MM.1S (cell line): ENCODE measurements at regions not wholly inside any gene's neighbourhood (a gene's known extent, or its start where the extent isn't known, plus 50 kb on each side); places are given as distances from the start of the nearest gene placed in this dataset.

Experiments used
- DNase-seq: peaks from one replicate; pipeline ENCODE4 v3.0.0-alpha.2; 2015
- H2AFZ ChIP-seq: fragments of 300-600 bp; sonication (generic); 2 replicates; pipeline ENCODE4 v1.6.0; 2016; ENCODE audit warnings: antibody characterized with exemption, low read length
- H3F3A ChIP-seq: fragments of 300-600 bp; sonication (generic); 2 replicates; pipeline ENCODE4 v1.6.1; 2016; ENCODE audit warnings: mild to moderate bottlenecking, antibody characterized with exemption, low read length, moderate library complexity, mixed read lengths; ENCODE audit not compliant: insufficient read depth
- H3K27ac ChIP-seq: fragments of 300-600 bp; sonication (generic); 2 replicates; pipeline ENCODE4 v1.5.1; 2016; ENCODE audit warnings: mild to moderate bottlenecking, low read length
- H3K27me3 ChIP-seq: fragments of 300-600 bp; sonication (generic); replicated peaks from 2 replicates; pipeline ENCODE4 v1.6.0; 2016; ENCODE audit warnings: low read length; ENCODE audit not compliant: insufficient read depth
- H3K36me3 ChIP-seq: fragments of 300-600 bp; sonication (generic); replicated peaks from 2 replicates; pipeline ENCODE4 v1.6.1; 2016; ENCODE audit warnings: mild to moderate bottlenecking, low read length, mixed read lengths; ENCODE audit not compliant: insufficient read depth
- H3K4me1 ChIP-seq: fragments of 300-600 bp; sonication (generic); 2 replicates; pipeline ENCODE4 v1.6.1; 2016; ENCODE audit warnings: low read length, mixed read lengths
- H3K4me2 ChIP-seq: fragments of 300-600 bp; sonication (generic); 2 replicates; pipeline ENCODE4 v1.6.0; 2016; ENCODE audit warnings: low read depth, low read length
- H3K4me3 ChIP-seq: fragments of 300-600 bp; sonication (generic); 2 replicates; pipeline ENCODE4 v1.5.1; 2016; ENCODE audit warnings: low read length, mixed read lengths
- H3K79me2 ChIP-seq: fragments of 300-600 bp; sonication (generic); 2 replicates; pipeline ENCODE4 v1.6.1; 2016; ENCODE audit warnings: mixed run types, low read length, mixed read lengths
- H3K9ac ChIP-seq: fragments of 300-600 bp; sonication (generic); 2 replicates; pipeline ENCODE4 v1.6.1; 2016; ENCODE audit warnings: low read length, mixed read lengths
- H3K9me2 ChIP-seq: fragments of 300-600 bp; sonication (generic); replicated peaks from 2 replicates; pipeline ENCODE4 v1.6.1; 2016; ENCODE audit warnings: mild to moderate bottlenecking, low read length, mixed read lengths; ENCODE audit not compliant: insufficient read depth
- H3K9me3 ChIP-seq: fragments of 300-600 bp; sonication (generic); replicated peaks from 2 replicates; pipeline ENCODE4 v1.6.1; 2016; ENCODE audit warnings: mild to moderate bottlenecking, low read length, mixed read lengths; ENCODE audit not compliant: insufficient read depth
- H4K20me1 ChIP-seq: fragments of 300-600 bp; sonication (generic); 2 replicates; pipeline ENCODE4 v1.6.1; 2016; ENCODE audit warnings: mild to moderate bottlenecking, low read length, moderate library complexity, mixed read lengths; ENCODE audit not compliant: insufficient read depth
- EZH2 ChIP-seq: fragments of 300-600 bp; sonication (generic); optimal IDR thresholded peaks from 2 replicates; pipeline ENCODE3; 2017; ENCODE audit warnings: low read depth, mild to moderate bottlenecking, antibody characterized with exemption, low read length, mixed read lengths
- EZH2phosphoT487 ChIP-seq: fragments of 300-600 bp; sonication (generic); IDR thresholded peaks from 2 replicates; pipeline ENCODE4 v1.6.1; 2018; ENCODE audit warnings: antibody characterized with exemption, low read length
- TF ChIP-seq, protein P1 (sequence below): fragments of 300-600 bp; sonication (generic); IDR thresholded peaks from 2 replicates; pipeline ENCODE4 v1.5.1; 2016; ENCODE audit warnings: antibody characterized with exemption, low read length, mixed read lengths

DNA sequence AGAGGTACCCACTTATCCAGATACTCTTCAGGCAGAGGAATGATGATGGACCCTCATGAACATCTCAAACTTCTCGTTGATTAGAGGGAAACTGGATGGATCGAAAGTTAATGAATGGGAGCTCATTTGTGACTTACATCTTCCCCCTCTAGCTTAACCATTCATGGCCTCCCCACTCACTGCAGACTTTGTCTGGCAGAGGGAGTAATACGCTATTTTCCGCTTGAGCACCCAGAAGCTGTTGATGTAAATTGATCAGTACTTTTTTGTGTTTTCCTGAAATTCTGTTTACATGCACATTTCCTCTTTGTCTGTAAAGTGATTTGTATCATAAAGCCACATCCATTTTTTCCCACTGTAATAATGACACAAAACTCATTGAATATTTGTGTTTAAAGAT lies 239.1 kb upstream of the RBFOX1 start:
- Histone ChIP-seq H3K4me2 (no peak overlapping the region), H3K9me3 (no peaks in the 10 kb centered on the region)

DNA sequence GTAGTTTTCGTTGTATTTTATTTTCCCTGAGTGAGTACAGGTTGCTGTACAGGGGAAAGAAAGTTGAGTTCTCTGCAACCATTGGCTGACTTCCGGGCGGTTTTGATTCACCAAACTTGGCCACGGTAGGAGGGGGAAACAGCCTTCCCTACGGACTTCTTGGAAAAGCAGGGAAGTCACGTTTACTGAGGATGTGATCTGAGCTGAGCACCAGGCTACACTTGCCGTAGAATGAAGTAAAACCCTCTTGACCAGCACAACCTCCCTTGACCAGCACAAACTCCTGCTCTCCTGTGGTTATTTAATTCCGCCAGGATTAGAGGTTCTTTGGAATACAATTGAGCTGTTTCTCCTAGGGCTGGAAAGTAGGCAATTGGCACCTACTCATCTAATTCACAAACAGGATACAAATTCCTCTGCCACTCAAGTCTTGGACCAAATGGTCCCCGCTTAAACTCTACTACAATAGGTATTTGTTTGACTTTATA lies 242.0 kb upstream of the RBFOX1 start:
- Histone ChIP-seq H3K9me3 (no peaks in the 10 kb centered on the region), H3K27ac (no peak overlapping the region), H3F3A (no peaks in the 10 kb centered on the region), H3K9me2 (no peaks in the 10 kb centered on the region), H3K79me2 (no peaks in the 10 kb centered on the region), H3K4me3 (no peak overlapping the region), H3K36me3 (no peaks in the 10 kb centered on the region), H3K9ac (no peak overlapping the region), H4K20me1 (no peaks in the 10 kb centered on the region), H3K4me2 (no peak overlapping the region), H2AFZ (no peak overlapping the region), H3K27me3 (no peaks in the 10 kb centered on the region), H3K4me1 (no peaks in the 10 kb centered on the region)
- TF ChIP-seq EZH2phosphoT487: no peak
- DNase-seq: no peak

More for the DNA sequence above, 239.1 kb upstream of the RBFOX1 start:
- TF ChIP-seq EZH2phosphoT487 (no peak), EZH2 (no peak)
- TF ChIP-seq, protein P1, sequence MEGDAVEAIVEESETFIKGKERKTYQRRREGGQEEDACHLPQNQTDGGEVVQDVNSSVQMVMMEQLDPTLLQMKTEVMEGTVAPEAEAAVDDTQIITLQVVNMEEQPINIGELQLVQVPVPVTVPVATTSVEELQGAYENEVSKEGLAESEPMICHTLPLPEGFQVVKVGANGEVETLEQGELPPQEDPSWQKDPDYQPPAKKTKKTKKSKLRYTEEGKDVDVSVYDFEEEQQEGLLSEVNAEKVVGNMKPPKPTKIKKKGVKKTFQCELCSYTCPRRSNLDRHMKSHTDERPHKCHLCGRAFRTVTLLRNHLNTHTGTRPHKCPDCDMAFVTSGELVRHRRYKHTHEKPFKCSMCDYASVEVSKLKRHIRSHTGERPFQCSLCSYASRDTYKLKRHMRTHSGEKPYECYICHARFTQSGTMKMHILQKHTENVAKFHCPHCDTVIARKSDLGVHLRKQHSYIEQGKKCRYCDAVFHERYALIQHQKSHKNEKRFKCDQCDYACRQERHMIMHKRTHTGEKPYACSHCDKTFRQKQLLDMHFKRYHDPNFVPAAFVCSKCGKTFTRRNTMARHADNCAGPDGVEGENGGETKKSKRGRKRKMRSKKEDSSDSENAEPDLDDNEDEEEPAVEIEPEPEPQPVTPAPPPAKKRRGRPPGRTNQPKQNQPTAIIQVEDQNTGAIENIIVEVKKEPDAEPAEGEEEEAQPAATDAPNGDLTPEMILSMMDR: no peak
- no peak for DNase-seq
- H3K4me3 ChIP-seq: no peak overlapping the region
- H3K27ac ChIP-seq: no peak overlapping the region
- H3K4me1 ChIP-seq: no peaks in the 10 kb centered on the region
- H3K9ac ChIP-seq: no peak overlapping the region
- H4K20me1 ChIP-seq: no peaks in the 10 kb centered on the region
- H3K27me3 ChIP-seq: no peaks in the 10 kb centered on the region
- H3K36me3 ChIP-seq: no peaks in the 10 kb centered on the region
- no peak overlapping the region for H2AFZ ChIP-seq
- H3F3A ChIP-seq: no peaks in the 10 kb centered on the region
- H3K79me2 ChIP-seq: no peaks in the 10 kb centered on the region
- no peaks in the 10 kb centered on the region for H3K9me2 ChIP-seq

DNA sequence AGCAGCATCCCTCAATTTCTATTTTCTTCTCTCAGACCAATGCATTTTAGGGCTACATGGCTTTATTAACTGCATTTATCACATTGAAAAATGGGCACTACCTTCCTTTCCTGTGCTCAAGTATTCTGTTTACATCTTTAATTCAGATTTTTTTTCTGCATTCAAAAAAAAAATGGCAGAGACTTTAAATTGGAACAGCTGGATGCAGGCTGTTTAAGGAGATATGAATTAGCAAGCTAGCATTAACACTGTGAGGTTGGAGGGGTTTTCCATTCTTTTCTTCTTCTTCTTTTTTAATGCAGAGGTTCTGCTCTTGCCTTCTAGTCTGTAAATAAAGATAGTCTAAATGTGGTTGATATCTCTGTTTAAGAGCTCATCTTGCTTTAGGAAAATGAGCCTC lies 242.9 kb upstream of the RBFOX1 start:
- Histone ChIP-seq H3K4me3 (no peak overlapping the region), H3K36me3 (no peaks in the 10 kb centered on the region), H2AFZ (no peak overlapping the region), H3K9me3 (no peaks in the 10 kb centered on the region), H3K4me1 (no peaks in the 10 kb centered on the region), H3F3A (no peaks in the 10 kb centered on the region), H3K27ac (no peak overlapping the region), H3K27me3 (no peaks in the 10 kb centered on the region), H3K9me2 (no peaks in the 10 kb centered on the region), H3K9ac (no peak overlapping the region), H3K79me2 (no peaks in the 10 kb centered on the region), H4K20me1 (no peaks in the 10 kb centered on the region), H3K4me2 (no peak overlapping the region)
- TF ChIP-seq EZH2phosphoT487 (no peak), EZH2 (no peak)
- TF ChIP-seq, protein P1: no peak
- no peak for DNase-seq

DNA sequence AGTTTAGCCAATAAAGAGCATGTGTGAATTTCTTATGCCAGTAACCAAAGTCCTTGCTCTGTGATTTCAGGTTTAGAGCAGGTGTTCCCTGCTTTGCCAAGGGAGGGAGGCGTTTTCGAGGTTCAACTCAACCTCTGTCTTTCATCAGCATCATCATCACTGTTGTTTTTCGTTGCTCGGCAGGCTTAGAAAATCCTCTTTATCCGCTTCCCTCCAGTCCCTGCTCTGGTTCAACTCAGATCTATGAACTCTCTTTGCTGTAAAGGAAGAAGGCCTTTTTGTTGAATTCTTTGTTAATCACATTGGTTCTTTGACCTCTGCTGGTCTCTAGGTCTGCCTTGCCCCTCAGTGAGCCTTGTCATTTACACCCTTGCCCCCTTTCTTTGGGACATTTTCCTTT lies 243.9 kb upstream of the RBFOX1 start:
- no peak overlapping the region for H3K27ac ChIP-seq
- H3K79me2 ChIP-seq: no peaks in the 10 kb centered on the region
- no peak overlapping the region for H3K4me2 ChIP-seq
- no peaks in the 10 kb centered on the region for H3F3A ChIP-seq
- H2AFZ ChIP-seq: no peak overlapping the region
- H4K20me1 ChIP-seq: no peaks in the 10 kb centered on the region
- no peaks in the 10 kb centered on the region for H3K36me3 ChIP-seq
- no peaks in the 10 kb centered on the region for H3K4me1 ChIP-seq
- TF ChIP-seq EZH2 (no peak), EZH2phosphoT487 (no peak)
- TF ChIP-seq, protein P1: no peak
- no peaks in the 10 kb centered on the region for H3K9me2 ChIP-seq
- no peak overlapping the region for H3K4me3 ChIP-seq
- no peak for DNase-seq
- H3K9me3 ChIP-seq: no peaks in the 10 kb centered on the region
- H3K9ac ChIP-seq: no peak overlapping the region
- H3K27me3 ChIP-seq: no peaks in the 10 kb centered on the region
